LNCaP clone FGC (cell line): ENCODE measurements at regions not wholly inside any gene's neighbourhood (a gene's known extent, or its start where the extent isn't known, plus 50 kb on each side); places are given as distances from the start of the nearest gene placed in this dataset.

Source experiments
- DNase-seq: peaks from one replicate; pipeline ENCODE4 v3.0.0-alpha.2; 2011; ENCODE audit warnings: low read depth
- H3K4me3 ChIP-seq: 2 replicates; pipeline ENCODE4 v1.5.1; 2011; ENCODE audit warnings: mild to moderate bottlenecking, low read depth, low read length, control low read depth
- TF ChIP-seq, protein P1 (sequence below): IDR thresholded peaks from 2 replicates; pipeline ENCODE4 v1.5.1; 2012; ENCODE audit warnings: mild to moderate bottlenecking; ENCODE audit not compliant: control insufficient read depth, insufficient read depth; ENCODE audit errors: extremely low read depth

GRCh38 chr11:37571246-37571645 lies 973.2 kb upstream of the RAG2 start:
- no peak overlapping the region for H3K4me3 ChIP-seq
- no peak for DNase-seq
- TF ChIP-seq, protein P1, sequence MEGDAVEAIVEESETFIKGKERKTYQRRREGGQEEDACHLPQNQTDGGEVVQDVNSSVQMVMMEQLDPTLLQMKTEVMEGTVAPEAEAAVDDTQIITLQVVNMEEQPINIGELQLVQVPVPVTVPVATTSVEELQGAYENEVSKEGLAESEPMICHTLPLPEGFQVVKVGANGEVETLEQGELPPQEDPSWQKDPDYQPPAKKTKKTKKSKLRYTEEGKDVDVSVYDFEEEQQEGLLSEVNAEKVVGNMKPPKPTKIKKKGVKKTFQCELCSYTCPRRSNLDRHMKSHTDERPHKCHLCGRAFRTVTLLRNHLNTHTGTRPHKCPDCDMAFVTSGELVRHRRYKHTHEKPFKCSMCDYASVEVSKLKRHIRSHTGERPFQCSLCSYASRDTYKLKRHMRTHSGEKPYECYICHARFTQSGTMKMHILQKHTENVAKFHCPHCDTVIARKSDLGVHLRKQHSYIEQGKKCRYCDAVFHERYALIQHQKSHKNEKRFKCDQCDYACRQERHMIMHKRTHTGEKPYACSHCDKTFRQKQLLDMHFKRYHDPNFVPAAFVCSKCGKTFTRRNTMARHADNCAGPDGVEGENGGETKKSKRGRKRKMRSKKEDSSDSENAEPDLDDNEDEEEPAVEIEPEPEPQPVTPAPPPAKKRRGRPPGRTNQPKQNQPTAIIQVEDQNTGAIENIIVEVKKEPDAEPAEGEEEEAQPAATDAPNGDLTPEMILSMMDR, result no peak

GRCh38 chr11:37560991-37561390 lies 963.0 kb upstream of the RAG2 start:
- no peak overlapping the region for H3K4me3 ChIP-seq
- DNase-seq, result no peak
- TF ChIP-seq, protein P1, result no peak

DNA sequence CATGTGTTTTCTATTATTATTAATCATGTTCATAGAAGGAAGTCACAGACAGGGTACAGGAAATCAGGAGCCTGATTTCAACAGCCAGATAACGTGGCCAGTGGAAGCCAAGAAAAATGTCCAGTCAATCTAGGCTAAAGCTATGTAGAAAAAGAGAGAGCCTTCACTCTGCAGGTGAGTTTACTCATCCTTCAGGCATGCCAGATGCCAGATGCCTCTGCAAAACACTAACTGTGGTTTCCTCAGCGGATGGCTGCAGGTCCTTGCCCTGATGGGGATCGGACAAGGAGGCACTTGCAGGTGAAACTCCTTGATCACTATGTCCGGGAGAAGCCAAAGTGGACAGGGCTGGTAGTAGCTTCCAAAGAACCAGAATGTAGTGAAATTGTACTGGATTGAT lies 962.3 kb upstream of the RAG2 start:
- H3K4me3 ChIP-seq, result no peak overlapping the region
- TF ChIP-seq, protein P1, result no peak
- no peak for DNase-seq

DNA sequence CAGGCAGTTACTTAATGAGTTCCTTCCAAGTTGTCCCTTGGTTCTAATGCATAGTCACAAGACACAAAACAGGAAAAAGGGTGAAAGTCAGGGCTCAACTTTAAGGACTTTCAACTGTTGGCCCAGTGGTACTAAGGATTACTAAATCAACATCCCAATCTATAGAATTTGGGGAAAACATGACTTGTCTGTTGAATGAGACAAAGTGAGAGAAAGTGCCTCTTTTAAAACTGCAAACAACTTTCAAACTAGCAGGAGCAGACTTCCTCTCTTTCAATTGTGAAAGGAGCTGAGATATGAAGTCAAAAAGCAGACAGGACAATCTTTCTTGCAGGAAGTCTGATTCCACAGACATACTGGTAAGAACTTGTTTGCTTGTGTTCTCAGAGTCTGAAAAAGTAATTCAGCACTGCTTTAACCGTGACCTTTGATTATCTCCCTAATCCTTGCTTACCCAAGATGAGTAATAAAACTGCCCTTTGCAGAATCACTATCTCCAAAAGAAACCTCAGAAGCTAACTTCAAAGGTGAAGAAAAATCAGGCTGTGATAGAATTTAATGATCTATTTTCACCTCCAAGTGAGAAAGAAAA lies 960.7 kb upstream of the RAG2 start:
- DNase-seq, result no peak
- TF ChIP-seq, protein P1, result no peak
- no peak overlapping the region for H3K4me3 ChIP-seq

GRCh38 chr11:37557990-37558389 lies 960.0 kb upstream of the RAG2 start:
- TF ChIP-seq, protein P1, result no peak

DNA sequence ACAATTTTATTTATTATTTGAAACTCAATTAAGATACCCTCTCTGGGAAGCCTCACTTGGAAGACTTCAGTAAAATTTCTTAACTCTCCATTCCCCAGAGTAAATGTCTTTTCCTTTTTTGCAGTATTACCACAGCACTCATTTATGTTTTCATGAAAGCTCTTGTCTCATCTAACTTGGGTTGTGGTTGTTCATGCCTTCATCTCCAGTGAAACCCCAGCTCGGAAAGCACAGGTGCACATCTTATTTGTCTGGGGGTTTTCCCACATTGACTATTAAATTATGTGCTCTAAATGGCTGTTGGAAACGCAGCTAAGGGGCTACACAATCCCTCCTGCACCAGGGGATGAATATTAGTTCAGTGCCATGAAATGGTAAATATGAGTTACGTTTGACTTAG lies 954.2 kb upstream of the RAG2 start:
- DNase-seq, result no peak
- no peak overlapping the region for H3K4me3 ChIP-seq
- TF ChIP-seq, protein P1, result no peak

More at GRCh38 chr11:37557990-37558389, 960.0 kb upstream of the RAG2 start:
- no peak overlapping the region for H3K4me3 ChIP-seq
- no peak for DNase-seq

DNA sequence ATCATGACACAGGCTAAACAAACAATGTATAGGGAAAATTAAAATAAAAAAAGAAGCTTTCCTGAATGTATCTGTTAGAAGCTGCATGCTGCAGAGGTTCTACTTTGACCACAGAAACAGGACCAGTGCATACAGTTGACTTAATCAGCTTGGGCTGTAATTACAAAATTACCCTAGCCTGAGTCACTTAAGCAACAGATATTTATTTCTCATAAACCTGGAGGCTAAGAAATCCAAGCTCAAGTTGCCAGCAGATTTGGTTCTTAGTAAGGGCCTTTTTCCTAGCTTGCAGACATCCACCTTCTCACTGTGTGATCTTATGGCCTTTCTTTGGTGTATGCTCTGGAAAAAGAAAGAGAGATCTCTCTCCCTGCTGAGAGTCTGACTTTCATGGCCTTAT lies 946.5 kb upstream of the RAG2 start:
- TF ChIP-seq, protein P1, result no peak

More for the DNA sequence above, 946.5 kb upstream of the RAG2 start:
- DNase-seq, result no peak
- H3K4me3 ChIP-seq, result no peak overlapping the region
